D341Med (cell line): ENCODE measurements at regions not wholly inside any gene's neighbourhood (a gene's known extent, or its start where the extent isn't known, plus 50 kb on each side); places are given as distances from the start of the nearest gene placed in this dataset.

ENCODE experiments used
- DNase-seq: peaks from one replicate; pipeline ENCODE4 v3.0.0; 2012; ENCODE audit warnings: low spot score

- DNase-seq: no peak
These were observed 440.4 kb downstream of the DMRT2 start for GRCh38 chr9:1490341-1491232.

GRCh38 chr9:1492156-1492555 is 442.0 kb downstream of the DMRT2 start:
- DNase-seq: no peak

GRCh38 chr9:1495282-1496030 is 445.3 kb downstream of the DMRT2 start:
- no peak for DNase-seq

GRCh38 chr9:1505489-1505888 is 455.3 kb downstream of the DMRT2 start:
- DNase-seq: no peak

- no peak for DNase-seq
These were observed 460.6 kb downstream of the DMRT2 start for GRCh38 chr9:1510712-1511111.

DNA sequence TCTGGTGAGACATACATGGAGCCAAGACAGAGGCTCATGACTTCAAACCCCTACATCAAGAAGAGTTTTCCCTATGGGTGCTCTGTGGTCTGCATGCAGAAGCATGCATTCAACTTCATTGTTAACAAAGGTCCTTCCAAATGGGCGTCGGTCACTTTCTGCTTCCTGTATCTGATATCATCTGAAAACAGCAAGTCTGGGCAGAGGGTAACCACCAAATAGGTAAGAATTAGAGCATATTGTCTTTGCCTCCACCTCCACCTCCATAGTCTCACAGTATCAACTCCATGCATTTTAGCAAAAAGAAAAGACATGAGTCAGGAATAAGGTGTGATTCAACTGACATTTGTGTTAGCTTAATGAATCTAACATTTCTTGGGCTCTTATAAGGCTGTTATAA is 462.9 kb downstream of the DMRT2 start:
- DNase-seq: no peak

GRCh38 chr9:1514250-1514649 is 464.1 kb downstream of the DMRT2 start:
- DNase-seq: no peak

- no peak for DNase-seq
These were observed 464.7 kb downstream of the DMRT2 start for GRCh38 chr9:1514776-1515363.

- DNase-seq: no peak
These were observed 465.4 kb downstream of the DMRT2 start for GRCh38 chr9:1515557-1515956.

- DNase-seq: no peak
These were observed 471.4 kb downstream of the DMRT2 start for GRCh38 chr9:1521547-1521946.

DNA sequence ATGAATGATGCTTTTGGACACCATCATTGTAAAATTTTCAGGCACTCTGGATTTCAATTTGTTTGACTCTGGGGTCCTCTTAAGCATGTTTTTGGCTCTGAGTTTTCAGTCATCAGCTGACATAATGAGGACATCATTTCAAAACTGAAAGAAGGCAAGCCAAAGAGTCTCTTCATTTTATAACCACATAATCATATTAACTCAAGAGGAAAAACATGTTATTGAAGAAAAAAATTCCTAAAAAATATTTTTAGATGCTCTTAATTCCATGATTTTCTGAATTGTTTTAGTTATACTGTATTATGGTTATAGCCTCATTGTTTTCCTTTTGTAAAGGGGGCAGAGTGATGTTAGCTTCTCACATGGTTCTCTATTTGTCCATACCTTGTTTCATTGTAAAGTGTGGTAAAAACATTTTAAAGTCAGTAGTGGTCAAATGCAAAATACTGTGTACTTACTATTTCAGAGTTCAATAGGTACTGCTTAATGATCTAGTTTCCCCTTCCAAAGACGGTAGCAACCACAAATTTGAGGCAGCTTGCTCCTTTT is 472.1 kb downstream of the DMRT2 start:
- no peak for DNase-seq

DNA sequence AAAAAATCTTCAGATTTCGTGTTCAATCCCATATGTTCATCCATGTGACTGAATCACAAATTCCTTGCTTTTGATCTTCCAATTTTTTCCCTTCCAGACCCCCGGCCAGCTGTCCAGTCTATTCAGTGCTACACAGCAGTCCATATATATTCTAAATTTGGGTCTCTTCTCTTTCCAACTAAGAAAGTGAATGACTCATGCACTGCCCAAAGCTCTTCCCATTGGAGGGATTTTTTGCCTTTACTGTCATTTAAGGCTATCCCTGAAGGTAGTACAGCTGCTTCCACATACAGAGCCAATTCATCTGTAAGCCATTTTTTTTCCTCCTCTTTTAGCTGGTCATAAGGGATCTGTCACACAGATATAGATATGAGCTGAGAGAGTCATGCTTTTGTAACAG is 478.3 kb downstream of the DMRT2 start:
- DNase-seq: no peak

DNA sequence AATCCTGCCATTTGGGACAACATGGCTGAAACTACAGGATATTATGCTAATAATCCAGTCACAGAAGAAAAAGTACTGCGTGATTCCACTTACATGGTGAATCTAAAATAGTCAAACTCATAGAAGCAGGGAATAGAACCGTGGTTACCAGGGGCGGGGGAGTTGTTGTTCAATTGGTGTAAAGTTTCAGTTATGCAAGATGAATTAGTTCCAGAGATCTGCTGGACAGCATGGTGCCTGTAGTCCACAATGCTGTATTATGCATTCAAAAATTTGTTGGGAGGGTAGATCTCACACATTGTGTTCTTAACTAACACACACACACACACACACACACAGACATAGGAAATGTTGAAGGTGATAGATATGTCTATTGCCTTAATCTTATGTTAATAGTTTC is 480.5 kb downstream of the DMRT2 start:
- DNase-seq: no peak

DNA sequence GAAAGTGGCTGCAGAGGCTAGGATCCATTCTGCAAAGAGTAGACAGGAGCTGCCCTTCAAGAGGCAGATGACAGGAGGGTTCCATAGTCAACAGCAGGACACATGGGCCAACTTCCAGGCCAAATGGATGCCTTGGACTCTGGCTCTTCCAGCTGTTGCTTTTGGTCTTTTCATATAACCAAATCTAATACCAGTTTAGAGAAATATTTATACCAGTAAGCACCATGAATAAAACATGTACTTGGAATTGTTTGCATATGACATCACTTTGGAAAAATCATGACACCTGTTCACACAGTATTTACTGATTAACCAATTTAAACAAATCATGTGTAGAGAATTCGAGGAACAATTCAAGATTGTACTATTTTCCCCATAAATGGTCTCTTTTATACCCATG is 481.3 kb downstream of the DMRT2 start:
- no peak for DNase-seq

GRCh38 chr9:1532171-1532570 is 482.0 kb downstream of the DMRT2 start:
- no peak for DNase-seq

DNA sequence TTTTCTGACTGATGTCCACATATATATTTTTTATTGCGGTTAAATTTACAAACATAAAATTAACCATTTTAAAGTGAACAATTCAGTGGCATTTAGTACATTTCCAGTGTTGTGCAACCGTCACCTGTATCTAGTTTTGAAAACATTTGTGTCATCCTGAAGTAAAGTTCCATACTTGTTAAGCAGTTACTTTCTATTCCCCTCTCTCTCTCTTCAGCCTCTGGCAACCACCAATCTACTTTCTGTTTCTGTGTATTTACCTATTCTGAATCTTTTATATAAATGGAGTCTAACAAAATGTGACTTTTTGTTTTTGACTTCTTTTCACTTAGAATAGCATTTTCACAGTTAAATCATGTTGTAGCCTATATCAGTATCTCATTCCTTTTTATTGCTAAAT is 480.1 kb upstream of the SMARCA2 start:
- DNase-seq: no peak

- DNase-seq: no peak
These were observed 479.5 kb upstream of the SMARCA2 start for GRCh38 chr9:1535599-1535998.

DNA sequence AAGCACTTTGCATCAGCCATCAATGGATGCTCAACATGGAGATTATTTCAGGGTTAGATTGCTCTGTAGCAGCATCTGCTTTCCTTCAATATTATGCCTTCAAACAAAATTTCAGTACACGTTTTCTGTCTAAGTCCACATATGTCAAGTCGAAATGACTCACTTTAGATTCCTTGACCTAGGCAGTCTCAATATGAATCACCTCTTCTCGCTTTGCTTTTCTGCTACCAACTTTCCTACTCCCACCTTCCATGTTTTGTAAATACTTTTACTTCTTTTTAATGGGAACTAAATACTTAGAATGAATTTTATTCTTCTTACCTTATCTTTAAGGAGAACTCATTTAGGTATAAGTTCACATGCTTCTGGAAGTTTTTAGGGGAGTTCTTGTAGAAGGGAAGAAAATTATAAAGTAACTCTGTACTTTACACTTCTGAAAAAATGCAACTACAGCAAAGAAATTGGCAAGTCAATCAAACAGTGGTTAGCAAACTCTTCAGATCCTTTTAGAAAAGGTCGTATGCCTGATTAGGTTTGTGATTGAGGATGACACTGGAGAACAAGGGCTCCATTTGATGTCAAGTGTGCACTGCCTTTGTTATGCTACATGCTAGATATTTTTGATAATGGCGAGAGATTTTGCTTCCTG is 478.5 kb upstream of the SMARCA2 start:
- DNase-seq: no peak

- no peak for DNase-seq
These were observed 476.8 kb upstream of the SMARCA2 start for GRCh38 chr9:1538301-1538700.

DNA sequence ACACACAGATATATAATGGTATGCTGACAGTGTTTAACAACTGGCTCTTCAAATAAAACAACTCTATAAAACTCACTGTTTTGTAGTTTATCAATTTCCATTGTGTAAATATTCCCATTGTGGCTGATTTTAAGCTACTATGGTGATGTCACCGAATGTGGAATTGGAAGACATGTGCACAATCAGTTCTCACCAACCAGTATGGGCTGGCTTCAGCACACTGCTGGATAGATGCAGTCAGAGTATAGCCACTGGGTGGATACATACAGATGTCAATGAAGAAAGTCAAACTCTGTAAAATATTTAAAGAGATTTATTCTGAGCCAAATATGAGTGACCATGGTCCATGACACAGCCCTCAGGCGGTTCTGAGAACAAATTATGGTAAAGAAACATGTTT is 475.9 kb upstream of the SMARCA2 start:
- no peak for DNase-seq

DNA sequence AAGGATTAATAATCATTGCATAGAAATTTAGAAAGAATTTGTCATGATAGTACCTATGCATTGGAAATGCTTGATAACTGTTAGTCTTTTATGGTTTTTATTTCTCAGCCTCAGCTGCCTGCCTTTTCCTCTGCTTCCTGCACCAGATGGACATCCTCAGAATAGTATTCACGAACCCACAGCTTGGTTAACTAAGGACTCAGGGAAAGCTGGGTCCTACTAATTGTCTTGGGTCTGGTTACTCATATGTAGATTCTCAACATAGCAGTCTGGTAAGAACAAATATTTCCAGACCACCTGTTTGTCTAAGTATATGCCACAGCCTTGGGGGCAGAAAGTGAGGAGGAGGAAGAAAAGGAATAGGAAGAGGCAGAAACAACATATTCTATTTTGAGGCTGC is 464.5 kb upstream of the SMARCA2 start:
- DNase-seq: no peak
